ENCODE measurements at regions not wholly inside any gene's neighbourhood (a gene's known extent, or its start where the extent isn't known, plus 50 kb on each side); places are given as distances from the start of the nearest gene placed in this dataset.
"Not testable (repeated sequence)": the region's sequence is repeated elsewhere in the genome, so short reads cannot be mapped to it uniquely, and the experiment has no call there.

GRCh38 chr4:187883049-187883448 is 112.5 kb upstream of the ZFP42 start:
- no peak for DNase-seq

- no peak for DNase-seq
Measured at GRCh38 chr4:187883836-187884475, 111.6 kb upstream of the ZFP42 start.

- no peak for DNase-seq
Measured at GRCh38 chr4:187887906-187888305, 107.7 kb upstream of the ZFP42 start.

DNA sequence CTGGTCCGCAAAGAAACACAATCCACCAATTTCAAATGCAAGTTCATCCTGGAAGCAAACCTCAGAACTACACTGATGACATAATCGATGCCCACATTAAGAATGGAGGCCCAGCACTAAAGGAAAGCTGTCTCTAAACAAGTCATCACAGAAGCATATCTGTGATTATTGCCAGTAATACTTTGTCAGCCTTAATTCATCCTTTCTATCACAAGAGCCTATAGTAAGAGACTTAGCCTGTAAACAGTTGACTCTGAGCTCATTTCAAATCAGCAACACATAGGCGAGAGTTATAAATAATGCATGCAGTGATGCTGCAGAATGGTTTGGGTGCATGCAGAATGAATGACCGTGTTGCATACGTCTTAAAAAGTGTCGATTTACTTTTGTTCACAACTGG is 105.9 kb upstream of the ZFP42 start:
- no peak for DNase-seq

DNA sequence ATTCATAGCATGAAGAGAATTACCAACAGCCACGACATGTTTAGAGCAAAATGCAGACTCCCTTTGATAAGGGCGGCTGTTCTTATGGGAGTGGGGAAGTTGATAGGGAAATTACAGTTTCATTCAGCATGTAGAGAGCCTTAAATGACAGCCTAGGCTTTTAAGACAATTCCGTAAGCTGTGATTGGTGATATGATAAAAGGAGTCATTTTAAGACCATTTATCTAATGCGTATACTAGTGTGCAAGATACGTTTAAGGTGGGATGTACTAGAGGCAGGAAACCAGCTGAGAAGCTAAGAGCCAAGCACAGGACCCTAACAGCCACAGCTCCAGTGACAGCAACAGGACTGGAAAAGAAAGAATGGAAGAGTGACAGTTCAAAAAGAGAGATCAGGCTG is 102.2 kb upstream of the ZFP42 start:
- DNase-seq, result no peak

DNA sequence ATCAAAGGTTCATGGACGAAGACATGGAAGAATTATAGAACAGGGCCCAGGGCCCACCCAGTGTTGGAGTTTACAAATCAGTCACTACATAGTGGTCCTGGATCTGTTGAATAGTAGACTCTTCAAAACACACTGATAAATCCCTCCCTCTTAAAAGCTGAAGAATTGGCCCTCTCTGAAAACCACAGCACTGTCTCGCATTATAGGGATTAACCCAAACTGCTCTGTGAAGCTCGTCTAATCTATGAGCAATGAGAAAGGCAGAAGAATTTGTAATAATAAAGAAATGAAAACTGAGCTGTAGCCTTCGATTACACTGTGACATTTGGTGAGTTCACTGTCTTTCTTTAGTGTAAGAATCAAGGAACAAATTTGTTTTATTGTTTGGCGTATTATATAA is 92.5 kb upstream of the ZFP42 start:
- no peak for DNase-seq

DNA sequence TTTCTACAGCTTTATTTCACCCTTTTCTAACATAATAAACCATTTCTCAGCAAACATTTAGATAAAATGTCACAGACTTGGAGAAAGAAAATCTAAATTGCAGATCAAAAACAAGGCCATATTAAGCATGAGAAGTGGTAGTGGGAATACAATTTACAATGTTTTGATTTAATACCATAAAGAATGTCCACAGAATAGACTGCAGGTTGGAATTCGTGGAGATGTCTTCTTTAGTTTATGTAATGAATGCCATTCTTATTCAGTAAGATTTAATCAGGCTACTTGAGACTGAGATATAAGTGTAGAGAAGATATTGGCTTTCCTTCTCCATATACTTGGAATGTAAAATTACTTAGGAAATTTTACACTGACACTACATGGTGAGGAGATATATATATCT is 91.9 kb upstream of the ZFP42 start:
- DNase-seq, result no peak

DNA sequence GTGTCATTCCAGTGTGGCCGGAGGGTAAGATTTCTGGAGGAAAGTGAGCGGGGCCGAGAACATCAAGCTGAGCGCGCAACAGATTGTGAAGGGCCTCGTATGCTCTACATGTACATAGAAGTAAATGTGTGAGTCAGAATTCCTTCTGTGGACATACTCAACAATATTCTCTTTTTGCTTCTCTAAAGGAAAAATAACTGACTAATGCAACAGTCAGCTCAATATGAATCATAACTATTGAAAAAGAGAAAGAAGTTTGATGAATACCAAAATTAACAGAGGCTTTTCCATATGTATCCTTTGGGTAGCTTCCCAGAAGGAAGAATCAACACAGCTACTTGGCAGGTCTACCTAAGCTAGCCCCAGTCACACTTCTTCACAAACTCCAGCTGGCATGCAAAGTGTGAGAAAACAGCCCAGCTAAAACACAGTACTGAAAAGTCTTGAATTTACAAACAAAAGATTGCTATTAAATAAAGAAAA is 87.5 kb upstream of the ZFP42 start:
- no peak for DNase-seq

DNA sequence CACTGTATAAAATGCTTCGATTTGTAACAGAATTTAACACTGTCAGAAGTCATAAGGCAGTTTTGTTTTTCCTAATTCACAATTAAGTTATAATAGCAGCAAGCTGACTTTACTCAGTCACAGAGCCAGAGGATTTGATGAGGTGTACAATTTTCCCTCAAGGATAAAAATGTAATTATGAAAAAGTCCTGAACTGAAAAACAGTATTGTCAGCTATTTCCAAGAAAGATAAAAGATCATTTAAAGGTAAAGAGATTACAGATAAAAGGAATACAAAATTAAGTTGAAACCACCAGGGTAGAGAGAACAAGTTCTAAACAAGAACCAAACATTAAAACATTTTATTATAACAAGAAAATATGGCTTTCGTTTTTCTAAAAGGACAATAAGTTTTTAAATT is 86.8 kb upstream of the ZFP42 start:
- no peak for DNase-seq

DNA sequence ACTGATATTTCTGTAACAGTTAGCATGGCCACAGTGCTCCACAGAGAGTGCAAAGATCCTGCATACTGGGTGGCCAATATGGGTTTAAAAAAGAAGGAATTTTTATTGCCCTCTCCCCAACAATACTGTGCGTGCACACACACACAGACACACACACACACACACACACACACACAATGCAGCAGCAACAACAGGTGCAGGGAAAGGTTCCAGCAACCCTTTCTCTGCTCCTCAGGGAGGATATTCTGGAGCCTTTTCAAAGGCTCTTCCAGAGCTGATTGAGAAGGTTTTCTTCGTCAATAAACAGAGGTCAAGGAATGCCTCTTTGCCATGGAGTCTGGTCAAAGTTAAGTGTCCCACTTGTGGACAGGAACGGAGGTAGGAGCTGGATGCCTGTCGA is 84.8 kb upstream of the ZFP42 start:
- DNase-seq, result no peak

DNA sequence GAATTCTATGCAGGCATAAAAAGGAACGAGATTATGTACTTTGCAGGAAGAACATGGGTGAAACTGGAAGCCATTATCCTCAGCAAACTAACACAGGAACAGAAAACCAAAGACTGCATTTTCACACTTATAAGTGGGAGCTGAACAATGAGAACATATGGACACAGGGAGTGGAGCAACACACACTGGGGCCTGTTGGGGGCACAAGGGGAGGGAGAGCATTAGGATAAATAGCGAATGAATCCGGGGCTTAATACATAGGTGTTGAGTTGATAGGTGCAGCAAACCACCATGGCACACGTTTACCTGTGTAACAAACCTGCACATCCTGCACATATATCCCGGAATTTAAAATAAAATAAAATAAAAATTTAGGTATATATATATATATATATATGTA is 80.2 kb upstream of the ZFP42 start:
- DNase-seq, result not testable (repeated sequence)

- DNase-seq, result no peak
Measured at GRCh38 chr4:187919966-187920365, 75.6 kb upstream of the ZFP42 start.

DNA sequence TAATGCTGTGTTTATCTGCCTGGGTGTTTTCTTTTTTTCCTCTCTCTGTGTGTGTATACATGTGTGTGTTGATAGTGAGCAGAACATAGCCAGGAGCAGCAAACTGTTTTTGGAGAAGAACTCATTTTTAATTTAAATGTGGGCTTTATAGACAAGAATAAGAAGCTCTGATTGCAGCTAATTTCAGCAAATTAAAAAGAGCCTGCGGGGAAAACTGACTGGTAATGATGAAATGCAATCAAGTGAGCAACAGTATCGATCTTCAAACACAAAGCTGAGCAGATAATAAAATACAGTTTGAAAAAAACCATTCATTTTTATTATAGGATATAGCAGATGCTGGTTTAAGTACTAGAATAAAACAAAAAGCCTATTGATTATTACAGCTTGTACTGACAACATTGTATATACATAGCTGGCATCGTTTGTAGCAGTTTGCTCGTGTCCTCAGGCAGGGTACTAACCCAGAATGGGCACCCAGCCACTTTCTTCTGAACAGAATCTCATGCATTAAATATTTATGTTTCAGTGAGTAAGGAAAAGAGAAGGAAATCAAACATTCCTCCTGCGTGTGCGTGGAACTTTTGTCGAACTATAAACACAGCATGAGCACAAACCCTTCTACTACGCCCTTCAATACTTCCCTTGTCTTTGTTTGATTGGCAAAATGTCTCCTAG is 73.5 kb upstream of the ZFP42 start:
- no peak for DNase-seq

DNA sequence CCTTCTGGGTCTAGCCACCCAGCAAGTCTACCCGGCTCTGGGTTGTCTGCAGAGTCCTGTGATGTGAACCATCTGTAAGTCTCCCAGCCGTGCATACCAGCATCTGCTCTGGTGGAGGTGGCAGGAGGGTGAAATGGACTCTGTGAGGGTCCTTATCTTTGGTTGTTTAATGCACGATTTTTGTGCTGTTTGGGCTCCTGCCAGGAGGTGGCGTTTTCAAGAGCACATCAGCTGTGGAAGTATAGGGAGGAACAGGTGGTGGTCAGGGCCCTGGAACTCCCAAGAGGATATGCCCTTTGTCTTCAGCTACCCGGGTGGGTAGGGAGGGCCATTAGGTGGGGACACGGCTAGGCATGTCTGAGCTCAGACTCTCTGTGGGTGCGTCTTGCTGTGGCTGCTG is 66.5 kb upstream of the ZFP42 start:
- DNase-seq, result no peak

GRCh38 chr4:187934766-187935165 is 60.8 kb upstream of the ZFP42 start:
- no peak for DNase-seq

- DNase-seq, result no peak
Measured at GRCh38 chr4:187937557-187937956, 58.0 kb upstream of the ZFP42 start.

DNA sequence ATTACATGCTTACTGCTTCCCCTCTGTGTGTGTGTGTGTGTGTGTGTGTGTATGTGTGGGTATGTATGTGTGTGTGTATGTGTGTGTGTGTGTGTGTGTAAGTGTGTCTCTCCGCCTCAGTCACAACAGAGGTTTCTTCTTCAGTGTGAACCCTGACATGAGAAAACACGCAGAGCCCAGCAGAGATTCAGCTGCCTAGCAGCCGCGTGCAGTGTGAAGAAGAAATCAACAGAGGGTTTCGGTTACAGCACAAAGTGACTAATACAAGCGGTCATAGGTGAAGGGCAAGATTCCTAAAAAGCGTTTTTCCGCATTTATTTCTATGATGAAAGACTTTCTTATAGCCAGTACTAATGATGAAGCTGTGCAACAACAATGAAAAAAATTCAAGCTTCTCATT is 55.3 kb upstream of the ZFP42 start:
- no peak for DNase-seq

GRCh38 chr4:187942968-187943367 is 52.6 kb upstream of the ZFP42 start:
- no peak for DNase-seq

GRCh38 chr4:187944179-187944578 is 51.4 kb upstream of the ZFP42 start:
- DNase-seq, result no peak
